HCT116 (cell line): ENCODE measurements at regions not wholly inside any gene's neighbourhood (a gene's known extent, or its start where the extent isn't known, plus 50 kb on each side); places are given as distances from the start of the nearest gene placed in this dataset.

Experiments
- ATF3 ChIP-seq: IDR thresholded peaks from 2 replicates; pipeline ENCODE4 v1.6.1; 2012
- CTCF ChIP-seq, 3 experiments: fragments of 200-600 bp in 1 of 3; sonication (generic) in 1 of 3; IDR thresholded peaks in 2 of 3; conservative IDR thresholded peaks in 1 of 3; 2 replicates each; pipeline ENCODE4 v1.5.1; 2012 to 2017; ENCODE audit warnings: low read depth in 2 of 3, low read length in 2 of 3, antibody characterized with exemption in 1 of 3, borderline replicate concordance in 1 of 3, control low read depth in 1 of 3, mild to moderate bottlenecking in 1 of 3, mixed read lengths in 1 of 3, mixed run types in 1 of 3, moderate library complexity in 1 of 3; ENCODE audit not compliant: insufficient read depth in 1 of 3
- EZH2 ChIP-seq: fragments of 200-600 bp; sonication (generic); IDR thresholded peaks from 2 replicates; pipeline ENCODE4 v1.6.1; 2017; ENCODE audit warnings: antibody characterized with exemption, mixed run types
- EZH2phosphoT487 ChIP-seq: fragments of 200-600 bp; IDR thresholded peaks from 2 replicates; pipeline ENCODE4 v1.6.1; 2018; ENCODE audit warnings: antibody characterized with exemption, borderline replicate concordance
- FOSL1 ChIP-seq: IDR thresholded peaks from 2 replicates; pipeline ENCODE4 v1.6.1; 2012; ENCODE audit warnings: low read depth
- JUND ChIP-seq: IDR thresholded peaks from 2 replicates; pipeline ENCODE4 v1.6.1; 2012
- POLR2A ChIP-seq: IDR thresholded peaks from 2 replicates; pipeline ENCODE4 v1.7.0; 2011; ENCODE audit warnings: borderline replicate concordance; ENCODE audit not compliant: insufficient read depth, insufficient read length; ENCODE audit errors: extremely low read depth
- REST ChIP-seq: IDR thresholded peaks from 2 replicates; pipeline ENCODE4 v1.6.1; 2012; ENCODE audit warnings: low read depth
- SIN3A ChIP-seq: IDR thresholded peaks from 2 replicates; pipeline ENCODE4 v1.6.1; 2012; ENCODE audit warnings: low read depth
- TCF7L2 ChIP-seq: IDR thresholded peaks from 2 replicates; pipeline ENCODE4 v1.7.0; 2011; ENCODE audit warnings: borderline replicate concordance, inconsistent platforms; ENCODE audit not compliant: insufficient read depth, insufficient read length; ENCODE audit errors: extremely low read depth
- YY1 ChIP-seq: IDR thresholded peaks from 2 replicates; pipeline ENCODE4 v1.6.1; 2011; ENCODE audit warnings: low read length, low read depth, moderate library complexity, mild to moderate bottlenecking; ENCODE audit not compliant: insufficient replicate concordance; ENCODE audit errors: extremely low read depth
- ZBTB33 ChIP-seq: IDR thresholded peaks from 2 replicates; pipeline ENCODE4 v1.6.1; 2011; ENCODE audit warnings: mild to moderate bottlenecking, low read length, moderate library complexity; ENCODE audit not compliant: insufficient replicate concordance; ENCODE audit errors: extremely low read depth

- TF ChIP-seq CTCF (IDR thresholded peaks at IDR 0.05 in 2 of 3, conservative IDR thresholded peaks at IDR 0.05 in 1 of 3; ENCODE audit: borderline replicate concordance in 1 of 3, insufficient read depth in 1 of 3, low read depth in 2 of 3, low read length in 2 of 3) = no peak
- no peak for TF ChIP-seq JUND
- no peak for TF ChIP-seq TCF7L2
- no peak for TF ChIP-seq EZH2phosphoT487
- TF ChIP-seq ATF3 = no peak
- TF ChIP-seq ZBTB33 = no peak
- TF ChIP-seq REST = no peak
- no peak for TF ChIP-seq EZH2
- TF ChIP-seq FOSL1 = no peak
- TF ChIP-seq POLR2A = no peak
- TF ChIP-seq YY1 = no peak
- TF ChIP-seq SIN3A = no peak
These were observed 133.0 kb downstream of the MAD2L1 start for GRCh38 chr4:119933606-119934005.
